Glutamatergic neuron (in vitro differentiated cells): ENCODE measurements at regions not wholly inside any gene's neighbourhood (a gene's known extent, or its start where the extent isn't known, plus 50 kb on each side); places are given as distances from the start of the nearest gene placed in this dataset.

Experiments used
- DNase-seq: peaks from one replicate; pipeline ENCODE4 v3.0.0; 2022
- H3K27ac Mint-ChIP-seq: one replicate; pipeline ENCODE4 v1.8.0; 2020; ENCODE audit warnings: mild to moderate bottlenecking, mixed read lengths, inconsistent platforms; ENCODE audit not compliant: unreplicated experiment
- H3K27me3 Mint-ChIP-seq: one replicate; pipeline ENCODE4 v1.8.0; 2020; ENCODE audit warnings: mild to moderate bottlenecking, moderate library complexity, mixed read lengths, inconsistent platforms; ENCODE audit not compliant: unreplicated experiment
- H3K36me3 Mint-ChIP-seq: one replicate; pipeline ENCODE4 v1.8.0; 2020; ENCODE audit warnings: mild to moderate bottlenecking, mixed read lengths, inconsistent platforms; ENCODE audit not compliant: unreplicated experiment
- H3K4me1 Mint-ChIP-seq: one replicate; pipeline ENCODE4 v1.8.0; 2020; ENCODE audit warnings: mild to moderate bottlenecking, low read depth, mixed read lengths, inconsistent platforms; ENCODE audit not compliant: unreplicated experiment
- H3K4me3 Mint-ChIP-seq: one replicate; pipeline ENCODE4 v1.8.0; 2020; ENCODE audit warnings: mild to moderate bottlenecking, mixed read lengths, inconsistent platforms; ENCODE audit not compliant: unreplicated experiment
- H3K9me3 Mint-ChIP-seq: one replicate; pipeline ENCODE4 v1.8.0; 2020; ENCODE audit warnings: mild to moderate bottlenecking, moderate library complexity, mixed read lengths, inconsistent platforms; ENCODE audit not compliant: unreplicated experiment
- CTCF ChIP-seq: fragments of 200-600 bp; sonication (generic); IDR thresholded peaks from one replicate; pipeline ENCODE4 v1.5.0; 2021; ENCODE audit not compliant: partially characterized antibody, unreplicated experiment

DNA sequence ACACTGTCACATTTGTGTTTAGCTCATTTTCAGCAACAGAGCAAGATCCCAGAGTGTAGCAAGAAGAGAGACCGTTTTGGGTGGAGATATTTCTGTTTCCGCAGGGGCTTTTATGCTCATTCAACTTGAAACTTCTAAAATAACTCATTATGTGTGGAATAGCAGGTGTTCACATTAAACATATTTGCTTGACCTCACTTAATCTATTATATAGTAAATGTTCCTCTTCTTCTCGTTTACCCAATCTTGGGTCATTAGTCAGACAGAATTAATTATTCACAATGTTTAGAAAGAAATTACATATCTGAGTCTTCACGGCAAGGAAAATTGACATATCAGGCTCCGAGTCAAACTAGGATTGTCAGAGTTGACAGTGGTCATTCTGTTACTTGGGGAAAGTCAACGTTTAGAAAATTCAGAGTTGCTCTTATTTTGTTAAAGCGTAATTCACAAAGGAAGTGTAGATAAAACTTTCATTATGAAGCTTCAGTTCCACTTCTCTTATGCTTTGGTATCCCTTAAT, 222.9 kb downstream of the TPRG1 start:
- no peak overlapping the region for H3K4me3 Mint-ChIP-seq
- no peak for DNase-seq
- H3K27me3 Mint-ChIP-seq: peaks cover 1% of the 10 kb centered on the region
- no peaks in the 10 kb centered on the region for H3K9me3 Mint-ChIP-seq
- no peaks in the 10 kb centered on the region for H3K36me3 Mint-ChIP-seq
- no peak for TF ChIP-seq CTCF
- H3K27ac Mint-ChIP-seq: no peak overlapping the region
- H3K4me1 Mint-ChIP-seq: peaks cover 14% of the 10 kb centered on the region

- no peak for TF ChIP-seq CTCF
- H3K36me3 Mint-ChIP-seq: no peaks in the 10 kb centered on the region
- no peak for DNase-seq
- H3K27ac Mint-ChIP-seq: no peak overlapping the region
- peaks cover 1% of the 10 kb centered on the region for H3K27me3 Mint-ChIP-seq
- no peak overlapping the region for H3K4me3 Mint-ChIP-seq
- H3K9me3 Mint-ChIP-seq: no peaks in the 10 kb centered on the region
- peaks cover 14% of the 10 kb centered on the region for H3K4me1 Mint-ChIP-seq
Measured at GRCh38 chr3:189395825-189396224, 224.1 kb downstream of the TPRG1 start.

DNA sequence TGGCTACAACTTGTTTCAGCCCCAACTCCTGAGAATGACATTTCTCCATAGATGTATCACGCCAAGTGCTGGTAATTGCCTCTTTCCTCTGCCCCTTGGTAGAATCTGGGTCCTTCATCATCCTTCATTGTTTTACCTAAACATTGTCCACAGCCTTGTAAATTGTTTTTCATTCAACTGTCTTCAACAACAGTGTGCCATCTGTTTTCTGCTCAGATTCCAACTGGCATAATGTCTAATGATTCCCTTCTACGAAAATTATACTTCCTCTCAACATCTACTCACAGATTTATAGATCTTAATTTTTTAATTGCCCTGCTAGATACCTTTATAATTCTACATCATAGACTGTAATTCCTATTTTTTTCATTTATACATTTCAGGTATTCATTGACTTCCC, 226.9 kb downstream of the TPRG1 start:
- H3K4me3 Mint-ChIP-seq: no peak overlapping the region
- DNase-seq: no peak
- H3K9me3 Mint-ChIP-seq: no peaks in the 10 kb centered on the region
- H3K27me3 Mint-ChIP-seq: peaks cover 1% of the 10 kb centered on the region
- H3K27ac Mint-ChIP-seq: no peak overlapping the region
- no peaks in the 10 kb centered on the region for H3K36me3 Mint-ChIP-seq
- TF ChIP-seq CTCF: no peak
- H3K4me1 Mint-ChIP-seq: peaks cover 14% of the 10 kb centered on the region

DNA sequence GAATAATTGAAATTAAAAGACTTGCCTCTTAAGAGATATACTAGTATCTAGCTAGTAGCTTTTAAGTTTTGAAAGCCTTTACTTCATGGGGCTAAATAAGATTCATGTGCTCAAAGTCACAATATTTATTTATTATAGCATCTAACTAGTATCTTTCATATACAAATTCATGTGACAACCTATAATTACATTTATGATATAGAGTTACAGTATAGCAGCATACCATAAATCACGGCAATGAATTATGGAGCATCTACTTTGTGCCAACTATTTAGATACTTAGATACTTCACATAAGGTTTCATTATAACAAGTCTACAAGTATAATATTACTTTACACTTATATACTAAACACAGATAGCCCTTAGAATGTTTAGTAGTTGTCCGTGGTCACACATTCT, 229.4 kb downstream of the TPRG1 start:
- Mint-ChIP-seq H3K9me3 (no peaks in the 10 kb centered on the region), H3K27me3 (peaks cover 1% of the 10 kb centered on the region), H3K27ac (no peak overlapping the region), H3K4me3 (no peak overlapping the region), H3K4me1 (peaks cover 12% of the 10 kb centered on the region), H3K36me3 (no peaks in the 10 kb centered on the region)
- DNase-seq: no peak
- TF ChIP-seq CTCF: no peak

GRCh38 chr3:189403194-189403593, 228.0 kb upstream of the TP63 start:
- TF ChIP-seq CTCF: no peak
- no peaks in the 10 kb centered on the region for H3K36me3 Mint-ChIP-seq
- DNase-seq: no peak

More at GRCh38 chr3:189403194-189403593, 228.0 kb upstream of the TP63 start:
- Mint-ChIP-seq H3K27me3 (no peaks in the 10 kb centered on the region), H3K27ac (no peak overlapping the region), H3K9me3 (no peaks in the 10 kb centered on the region), H3K4me3 (no peak overlapping the region), H3K4me1 (peaks cover 8% of the 10 kb centered on the region)
